OCI-LY3 (cell line): ENCODE measurements at regions not wholly inside any gene's neighbourhood (a gene's known extent, or its start where the extent isn't known, plus 50 kb on each side); places are given as distances from the start of the nearest gene placed in this dataset.
"Not testable (repeated sequence)": the region's sequence is repeated elsewhere in the genome, so short reads cannot be mapped to it uniquely, and the experiment has no call there.

Source experiments
- H2AFZ ChIP-seq: fragments of 200-600, 300-600 bp; shearing (Covaris generic); 2 replicates; pipeline ENCODE4 v1.6.0; 2014; ENCODE audit warnings: antibody characterized with exemption, low read depth, low read length
- H3K27ac ChIP-seq: fragments of 200-600, 300-600 bp; sonication (generic); 2 replicates; pipeline ENCODE4 v1.5.1; 2014; ENCODE audit warnings: mild to moderate bottlenecking, low read length, moderate library complexity, mixed read lengths
- H3K27me3 ChIP-seq: fragments of 200-600, 300-600 bp; sonication (generic); 2 replicates; pipeline ENCODE4 v1.6.1; 2014; ENCODE audit warnings: low read depth, low read length, mixed read lengths
- H3K36me3 ChIP-seq: fragments of 200-600, 300-600 bp; sonication (generic); replicated peaks from 2 replicates; pipeline ENCODE3; 2014; ENCODE audit warnings: low read depth, low read length, mixed read lengths
- H3K4me1 ChIP-seq: fragments of 300-600, 200-600 bp; sonication (generic); 2 replicates; pipeline ENCODE4 v1.6.1; 2014; ENCODE audit warnings: low read length, mixed read lengths
- H3K4me2 ChIP-seq: fragments of 200-600, 300-600 bp; sonication (generic); 2 replicates; pipeline ENCODE4 v1.6.1; 2014; ENCODE audit warnings: low read length, mixed read lengths
- H3K4me3 ChIP-seq: fragments of 300-600, 200-600 bp; sonication (generic); 2 replicates; pipeline ENCODE4 v1.5.1; 2014; ENCODE audit warnings: antibody characterized with exemption, mild to moderate bottlenecking, low read length, moderate library complexity
- H3K79me2 ChIP-seq: fragments of 300-600, 200-600 bp; shearing (Covaris generic); 2 replicates; pipeline ENCODE4 v1.6.1; 2014; ENCODE audit warnings: mild to moderate bottlenecking, low read length, mixed read lengths
- H3K9ac ChIP-seq: fragments of 300-600, 200-600 bp; shearing (Covaris generic); 2 replicates; pipeline ENCODE4 v1.6.0; 2014; ENCODE audit warnings: mild to moderate bottlenecking, low read length, moderate library complexity
- H3K9me3 ChIP-seq: fragments of 200-600, 300-600 bp; shearing (Covaris generic); 2 replicates; pipeline ENCODE4 v1.6.1; 2014; ENCODE audit warnings: low read length, mixed read lengths; ENCODE audit not compliant: insufficient read depth
- H4K20me1 ChIP-seq: fragments of 200-600, 300-600 bp; sonication (generic); 2 replicates; pipeline ENCODE4 v1.6.1; 2016; ENCODE audit warnings: low read length, mixed read lengths; ENCODE audit not compliant: insufficient read depth
- EZH2phosphoT487 ChIP-seq: fragments of 200-600 bp; shearing (Covaris generic); IDR thresholded peaks from 2 replicates; pipeline ENCODE4 v1.6.1; 2018; ENCODE audit warnings: antibody characterized with exemption, mixed run types, low read depth
- TF ChIP-seq, protein P1 (sequence below): fragments of 200-600, 300-600 bp; sonication (generic); IDR thresholded peaks from 2 replicates; pipeline ENCODE4 v1.5.1; 2014; ENCODE audit warnings: antibody characterized with exemption, low read length, low read depth

DNA sequence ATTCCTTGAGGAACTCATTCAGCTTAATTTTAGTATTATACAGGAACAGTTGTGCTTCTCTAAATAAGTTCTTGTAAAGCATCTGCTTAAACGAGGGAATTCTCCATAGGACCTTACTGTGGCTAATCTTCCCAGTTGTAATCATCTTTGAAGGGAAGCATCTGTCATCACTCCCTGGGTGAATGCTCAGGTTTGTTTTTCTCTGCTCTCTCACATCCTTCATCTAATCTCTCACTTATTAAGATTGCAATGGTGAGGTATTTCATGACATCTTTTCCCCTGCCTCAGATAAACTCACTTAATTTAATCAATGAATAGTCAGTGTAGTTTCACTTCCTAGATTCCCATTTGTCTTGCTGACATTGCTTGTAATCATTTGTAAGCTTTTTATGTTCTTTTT lies 121.8 kb upstream of the ADAMTS3 start:
- no peak overlapping the region for H3K4me3 ChIP-seq
- no peaks in the 10 kb centered on the region for H4K20me1 ChIP-seq
- TF ChIP-seq EZH2phosphoT487 = no peak
- TF ChIP-seq, protein P1, sequence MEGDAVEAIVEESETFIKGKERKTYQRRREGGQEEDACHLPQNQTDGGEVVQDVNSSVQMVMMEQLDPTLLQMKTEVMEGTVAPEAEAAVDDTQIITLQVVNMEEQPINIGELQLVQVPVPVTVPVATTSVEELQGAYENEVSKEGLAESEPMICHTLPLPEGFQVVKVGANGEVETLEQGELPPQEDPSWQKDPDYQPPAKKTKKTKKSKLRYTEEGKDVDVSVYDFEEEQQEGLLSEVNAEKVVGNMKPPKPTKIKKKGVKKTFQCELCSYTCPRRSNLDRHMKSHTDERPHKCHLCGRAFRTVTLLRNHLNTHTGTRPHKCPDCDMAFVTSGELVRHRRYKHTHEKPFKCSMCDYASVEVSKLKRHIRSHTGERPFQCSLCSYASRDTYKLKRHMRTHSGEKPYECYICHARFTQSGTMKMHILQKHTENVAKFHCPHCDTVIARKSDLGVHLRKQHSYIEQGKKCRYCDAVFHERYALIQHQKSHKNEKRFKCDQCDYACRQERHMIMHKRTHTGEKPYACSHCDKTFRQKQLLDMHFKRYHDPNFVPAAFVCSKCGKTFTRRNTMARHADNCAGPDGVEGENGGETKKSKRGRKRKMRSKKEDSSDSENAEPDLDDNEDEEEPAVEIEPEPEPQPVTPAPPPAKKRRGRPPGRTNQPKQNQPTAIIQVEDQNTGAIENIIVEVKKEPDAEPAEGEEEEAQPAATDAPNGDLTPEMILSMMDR = no peak
- no peaks in the 10 kb centered on the region for H3K27me3 ChIP-seq
- no peaks in the 10 kb centered on the region for H3K36me3 ChIP-seq
- H3K9ac ChIP-seq = no peak overlapping the region
- H3K4me2 ChIP-seq = no peak overlapping the region
- no peaks in the 10 kb centered on the region for H3K9me3 ChIP-seq
- no peak overlapping the region for H2AFZ ChIP-seq
- no peaks in the 10 kb centered on the region for H3K79me2 ChIP-seq
- H3K27ac ChIP-seq = no peak overlapping the region
- peaks cover 7% of the 10 kb centered on the region; the same call in 1 of the 2 replicates for H3K4me1 ChIP-seq

GRCh38 chr4:72689923-72690322 lies 120.9 kb upstream of the ADAMTS3 start:
- no peaks in the 10 kb centered on the region for H3K36me3 ChIP-seq
- H3K27ac ChIP-seq = no peak overlapping the region
- H3K79me2 ChIP-seq = no peaks in the 10 kb centered on the region

GRCh38 chr4:72686390-72686789 lies 117.4 kb upstream of the ADAMTS3 start:
- H2AFZ ChIP-seq, H3K4me1 ChIP-seq, H3K4me2 ChIP-seq, H3K27ac ChIP-seq, H3K9ac ChIP-seq, H3K4me3 ChIP-seq, H3K79me2 ChIP-seq, H3K9me3 ChIP-seq, H3K27me3 ChIP-seq, H4K20me1 ChIP-seq, H3K36me3 ChIP-seq: not testable (repeated sequence)

More at GRCh38 chr4:72689923-72690322, 120.9 kb upstream of the ADAMTS3 start:
- TF ChIP-seq, protein P1 = no peak
- no peak for TF ChIP-seq EZH2phosphoT487
- Histone ChIP-seq H2AFZ (no peak overlapping the region), H3K27me3 (no peaks in the 10 kb centered on the region), H3K4me3 (no peak overlapping the region), H3K4me2 (no peak overlapping the region), H3K9me3 (no peaks in the 10 kb centered on the region), H4K20me1 (no peaks in the 10 kb centered on the region), H3K9ac (no peak overlapping the region), H3K4me1 (peaks cover 7% of the 10 kb centered on the region; the same call in 1 of the 2 replicates)

- Histone ChIP-seq H4K20me1 (no peaks in the 10 kb centered on the region), H3K9ac (no peak overlapping the region), H3K36me3 (no peaks in the 10 kb centered on the region), H3K4me1 (no peaks in the 10 kb centered on the region), H3K4me2 (no peak overlapping the region), H3K27me3 (no peaks in the 10 kb centered on the region), H3K79me2 (no peaks in the 10 kb centered on the region), H3K4me3 (no peak overlapping the region), H2AFZ (no peak overlapping the region), H3K9me3 (no peaks in the 10 kb centered on the region), H3K27ac (no peak overlapping the region)
- no peak for TF ChIP-seq EZH2phosphoT487
- TF ChIP-seq, protein P1 = no peak
These were observed 110.6 kb upstream of the ADAMTS3 start for GRCh38 chr4:72679666-72680065.

GRCh38 chr4:72677886-72678285 lies 108.9 kb upstream of the ADAMTS3 start:
- TF ChIP-seq EZH2phosphoT487 = no peak
- TF ChIP-seq, protein P1 = no peak
- H3K27me3 ChIP-seq = no peaks in the 10 kb centered on the region
- H3K4me1 ChIP-seq = no peaks in the 10 kb centered on the region

More at GRCh38 chr4:72677886-72678285, 108.9 kb upstream of the ADAMTS3 start:
- Histone ChIP-seq H3K9ac (no peak overlapping the region), H3K4me3 (no peak overlapping the region), H3K4me2 (no peak overlapping the region), H2AFZ (no peak overlapping the region), H3K36me3 (no peaks in the 10 kb centered on the region), H3K9me3 (no peaks in the 10 kb centered on the region), H3K27ac (no peak overlapping the region), H4K20me1 (no peaks in the 10 kb centered on the region), H3K79me2 (no peaks in the 10 kb centered on the region)
